Large intestine (tissue), 3 donors: ENCODE measurements at regions not wholly inside any gene's neighbourhood (a gene's known extent, or its start where the extent isn't known, plus 50 kb on each side); places are given as distances from the start of the nearest gene placed in this dataset.

Experiments
- DNase-seq, 2 donors: peaks; one replicate each; pipeline versions ENCODE4 v3.0.0 to v3.0.0-alpha.2; 2013
- H3K27ac ChIP-seq: one replicate; pipeline ENCODE4 v1.5.1; 2013; ENCODE audit warnings: low read length
- H3K27me3 ChIP-seq: 2 replicates; pipeline ENCODE4 v1.6.1; 2013; ENCODE audit warnings: low read length; ENCODE audit not compliant: control insufficient read depth, insufficient read depth
- H3K36me3 ChIP-seq: 2 replicates; pipeline ENCODE4 v1.6.1; 2013; ENCODE audit warnings: low read length; ENCODE audit not compliant: control insufficient read depth, insufficient read depth
- H3K4me1 ChIP-seq: one replicate; pipeline ENCODE4 v1.6.1; 2013; ENCODE audit warnings: low read length; ENCODE audit not compliant: control insufficient read depth, insufficient read depth
- H3K4me3 ChIP-seq: one replicate; pipeline ENCODE4 v1.5.1; 2013; ENCODE audit warnings: low read length
- H3K9me3 ChIP-seq: one replicate; pipeline ENCODE4 v1.6.1; 2013; ENCODE audit warnings: mild to moderate bottlenecking, low read depth, low read length, moderate library complexity; ENCODE audit not compliant: control insufficient read depth
- WGBS: methylation state at CpG from one replicate; pipeline ENCODE4 v1.1.5; 2013; ENCODE audit warnings: low lambda C conversion rate; ENCODE audit not compliant: insufficient coverage; 5-methylcytosine and 5-hydroxymethylcytosine counted together

- WGBS = 100% methylated on average over 1 of the region's 1 CpG
- peaks cover 15% of the 10 kb centered on the region for H3K27me3 ChIP-seq
- no peak overlapping the region for H3K4me3 ChIP-seq
- peaks cover 8% of the 10 kb centered on the region for H3K9me3 ChIP-seq
- no peaks in the 10 kb centered on the region for H3K4me1 ChIP-seq
- no peak overlapping the region for H3K27ac ChIP-seq
- DNase-seq = no peak
- H3K36me3 ChIP-seq = no peaks in the 10 kb centered on the region
Measured at GRCh38 chr10:42479057-42479456, 159.3 kb downstream of the ZNF33B start.

- H3K36me3 ChIP-seq = no peaks in the 10 kb centered on the region
- H3K27me3 ChIP-seq = peaks cover 15% of the 10 kb centered on the region
- DNase-seq = no peak
- 100% methylated on average over 3 of the region's 19 CpGs for WGBS
- peaks cover 8% of the 10 kb centered on the region for H3K9me3 ChIP-seq
- no peak overlapping the region for H3K4me3 ChIP-seq
- no peaks in the 10 kb centered on the region for H3K4me1 ChIP-seq
- H3K27ac ChIP-seq = no peak overlapping the region
Measured at GRCh38 chr10:42477170-42477569, 161.2 kb downstream of the ZNF33B start.

GRCh38 chr10:42476101-42476500 is 162.3 kb downstream of the ZNF33B start:
- Histone ChIP-seq H3K27ac (no peak overlapping the region), H3K27me3 (peaks cover 15% of the 10 kb centered on the region), H3K36me3 (no peaks in the 10 kb centered on the region), H3K9me3 (peaks cover 8% of the 10 kb centered on the region), H3K4me3 (no peak overlapping the region), H3K4me1 (no peaks in the 10 kb centered on the region)
- WGBS = no CpG with 5 or more reads among the region's 20 CpGs
- DNase-seq = no peak

- H3K27ac ChIP-seq = no peak overlapping the region
- WGBS = no CpG with 5 or more reads among the region's 52 CpGs
- no peaks in the 10 kb centered on the region for H3K36me3 ChIP-seq
Measured at GRCh38 chr10:42475168-42476098, 162.9 kb downstream of the ZNF33B start.

GRCh38 chr10:42454313-42454712 is 184.1 kb downstream of the ZNF33B start:
- Histone ChIP-seq H3K9me3 (peaks cover 8% of the 10 kb centered on the region), H3K27ac (no peak overlapping the region)
- no CpG with 5 or more reads among the region's 6 CpGs for WGBS

More at GRCh38 chr10:42475168-42476098, 162.9 kb downstream of the ZNF33B start:
- no peaks in the 10 kb centered on the region for H3K4me1 ChIP-seq
- no peak overlapping the region for H3K4me3 ChIP-seq
- H3K9me3 ChIP-seq = peaks cover 8% of the 10 kb centered on the region
- no peak for DNase-seq
- peaks cover 15% of the 10 kb centered on the region for H3K27me3 ChIP-seq

GRCh38 chr10:42431095-42431494 is 207.3 kb downstream of the ZNF33B start:
- no peaks in the 10 kb centered on the region for H3K9me3 ChIP-seq
- no peak for DNase-seq
- no peak overlapping the region for H3K27ac ChIP-seq
- WGBS = 50% methylated on average over 1 of the region's 5 CpGs
- H3K27me3 ChIP-seq = no peaks in the 10 kb centered on the region
- no peak overlapping the region for H3K4me3 ChIP-seq
- no peaks in the 10 kb centered on the region for H3K36me3 ChIP-seq
- no peaks in the 10 kb centered on the region for H3K4me1 ChIP-seq

More at GRCh38 chr10:42454313-42454712, 184.1 kb downstream of the ZNF33B start:
- H3K4me1 ChIP-seq = no peaks in the 10 kb centered on the region
- H3K36me3 ChIP-seq = no peaks in the 10 kb centered on the region
- no peak overlapping the region for H3K4me3 ChIP-seq
- DNase-seq = no peak
- H3K27me3 ChIP-seq = no peaks in the 10 kb centered on the region

GRCh38 chr10:42428534-42428933 is 209.8 kb downstream of the ZNF33B start:
- Histone ChIP-seq H3K4me1 (no peaks in the 10 kb centered on the region), H3K9me3 (no peaks in the 10 kb centered on the region), H3K4me3 (no peak overlapping the region), H3K36me3 (no peaks in the 10 kb centered on the region), H3K27ac (no peak overlapping the region), H3K27me3 (no peaks in the 10 kb centered on the region)
- DNase-seq = no peak
- 80% methylated on average over 1 of the region's 1 CpG for WGBS

GRCh38 chr10:42422911-42423310 is 215.5 kb downstream of the ZNF33B start:
- H3K4me1 ChIP-seq = no peaks in the 10 kb centered on the region
- DNase-seq = no peak
- no peak overlapping the region for H3K4me3 ChIP-seq
- no peak overlapping the region for H3K27ac ChIP-seq
- no peaks in the 10 kb centered on the region for H3K27me3 ChIP-seq
- no peaks in the 10 kb centered on the region for H3K36me3 ChIP-seq
- 88% methylated on average over 1 of the region's 5 CpGs for WGBS
- H3K9me3 ChIP-seq = no peaks in the 10 kb centered on the region

GRCh38 chr10:42421812-42422211 is 216.6 kb downstream of the ZNF33B start:
- DNase-seq = no peak
- H3K36me3 ChIP-seq = no peaks in the 10 kb centered on the region
- H3K27ac ChIP-seq = no peak overlapping the region
- WGBS = 83% methylated on average over 1 of the region's 3 CpGs
- no peak overlapping the region for H3K4me3 ChIP-seq
- no peaks in the 10 kb centered on the region for H3K27me3 ChIP-seq
- no peaks in the 10 kb centered on the region for H3K4me1 ChIP-seq
- no peaks in the 10 kb centered on the region for H3K9me3 ChIP-seq

GRCh38 chr10:42419789-42420188 is 218.6 kb downstream of the ZNF33B start:
- WGBS = no CpG with 5 or more reads among the region's 2 CpGs
- Histone ChIP-seq H3K9me3 (no peaks in the 10 kb centered on the region), H3K4me1 (no peaks in the 10 kb centered on the region), H3K36me3 (no peaks in the 10 kb centered on the region), H3K4me3 (no peak overlapping the region), H3K27ac (no peak overlapping the region), H3K27me3 (no peaks in the 10 kb centered on the region)
- DNase-seq = no peak
